Sigmoid colon (tissue), 4 donors: ENCODE measurements at regions not wholly inside any gene's neighbourhood (a gene's known extent, or its start where the extent isn't known, plus 50 kb on each side); places are given as distances from the start of the nearest gene placed in this dataset.

ENCODE experiments used
- CTCF ChIP-seq, 4 experiments: fragments of 450-650 bp in 3 of 4; fragments of 200-600 bp in 1 of 4; IDR thresholded peaks; one replicate each; pipeline ENCODE4 v1.5.1; 2016 to 2019; ENCODE audit warnings: antibody characterized with exemption in 4 of 4, mild to moderate bottlenecking in 3 of 4, moderate library complexity in 2 of 4
- EP300 ChIP-seq, 4 donors: sonication (generic); formaldehyde crosslinking; IDR thresholded peaks; one replicate each; pipeline ENCODE4 v1.6.1; 2017; ENCODE audit warnings: antibody characterized with exemption in 4 of 4

- TF ChIP-seq CTCF (IDR thresholded peaks at IDR 0.05) (no peak), EP300 (IDR thresholded peaks at IDR 0.05) (no peak)
These were observed 85.0 kb upstream of the CCDC28A start for GRCh38 chr6:138688580-138688979.
